Bronchial epithelial cell (primary cell): ENCODE measurements at regions not wholly inside any gene's neighbourhood (a gene's known extent, or its start where the extent isn't known, plus 50 kb on each side); places are given as distances from the start of the nearest gene placed in this dataset.

Experiments
- DNase-seq: peaks from one replicate; pipeline ENCODE4 v3.0.0-alpha.2; 2010; ENCODE audit warnings: low read depth
- FAIRE-seq: peaks from 2 replicates; lab custom pipeline; 2011; peaks lifted over from hg19 to GRCh38; lab: Jason Lieb, UNC
- H3K27me3 ChIP-seq: 2 replicates; pipeline ENCODE4 v1.5.1; 2011; ENCODE audit warnings: low read length; ENCODE audit not compliant: control insufficient read depth, insufficient read depth
- H3K36me3 ChIP-seq: 2 replicates; pipeline ENCODE4 v1.5.1; 2011; ENCODE audit warnings: low read length; ENCODE audit not compliant: control insufficient read depth, insufficient read depth
- H3K4me3 ChIP-seq: 2 replicates; pipeline ENCODE4 v1.5.1; 2011; ENCODE audit warnings: mild to moderate bottlenecking, low read depth, low read length, control low read depth
- TF ChIP-seq, protein P1 (sequence below): IDR thresholded peaks from 2 replicates; pipeline ENCODE4 v1.5.1; 2011; ENCODE audit warnings: mild to moderate bottlenecking, moderate library complexity, low read length, control low read depth, inconsistent platforms; ENCODE audit not compliant: insufficient read depth, severe bottlenecking

DNA sequence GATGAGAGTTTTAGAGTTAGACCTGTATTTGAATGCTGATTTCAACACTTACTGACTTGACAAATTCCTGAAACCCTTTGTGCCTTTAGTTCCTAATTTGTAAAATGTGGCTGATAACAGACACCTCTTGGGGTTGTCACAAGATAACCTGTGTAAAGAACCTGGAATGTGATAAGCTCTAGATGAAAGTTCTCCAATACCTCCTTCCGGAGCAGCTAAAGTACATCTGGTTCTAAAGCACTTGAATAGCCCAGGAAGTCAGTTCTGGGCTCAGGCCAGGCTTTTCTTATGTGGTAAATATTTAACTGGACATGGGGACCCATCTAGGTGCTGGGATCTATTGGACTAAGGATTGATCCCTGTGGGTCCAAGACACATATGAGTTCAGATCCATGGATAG is 310.8 kb upstream of the ADAMTSL1 start:
- FAIRE-seq (no peak), DNase-seq (no peak)
- no peaks in the 10 kb centered on the region for H3K27me3 ChIP-seq
- H3K4me3 ChIP-seq = no peak overlapping the region
- TF ChIP-seq, protein P1, sequence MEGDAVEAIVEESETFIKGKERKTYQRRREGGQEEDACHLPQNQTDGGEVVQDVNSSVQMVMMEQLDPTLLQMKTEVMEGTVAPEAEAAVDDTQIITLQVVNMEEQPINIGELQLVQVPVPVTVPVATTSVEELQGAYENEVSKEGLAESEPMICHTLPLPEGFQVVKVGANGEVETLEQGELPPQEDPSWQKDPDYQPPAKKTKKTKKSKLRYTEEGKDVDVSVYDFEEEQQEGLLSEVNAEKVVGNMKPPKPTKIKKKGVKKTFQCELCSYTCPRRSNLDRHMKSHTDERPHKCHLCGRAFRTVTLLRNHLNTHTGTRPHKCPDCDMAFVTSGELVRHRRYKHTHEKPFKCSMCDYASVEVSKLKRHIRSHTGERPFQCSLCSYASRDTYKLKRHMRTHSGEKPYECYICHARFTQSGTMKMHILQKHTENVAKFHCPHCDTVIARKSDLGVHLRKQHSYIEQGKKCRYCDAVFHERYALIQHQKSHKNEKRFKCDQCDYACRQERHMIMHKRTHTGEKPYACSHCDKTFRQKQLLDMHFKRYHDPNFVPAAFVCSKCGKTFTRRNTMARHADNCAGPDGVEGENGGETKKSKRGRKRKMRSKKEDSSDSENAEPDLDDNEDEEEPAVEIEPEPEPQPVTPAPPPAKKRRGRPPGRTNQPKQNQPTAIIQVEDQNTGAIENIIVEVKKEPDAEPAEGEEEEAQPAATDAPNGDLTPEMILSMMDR = no peak
- no peaks in the 10 kb centered on the region for H3K36me3 ChIP-seq

DNA sequence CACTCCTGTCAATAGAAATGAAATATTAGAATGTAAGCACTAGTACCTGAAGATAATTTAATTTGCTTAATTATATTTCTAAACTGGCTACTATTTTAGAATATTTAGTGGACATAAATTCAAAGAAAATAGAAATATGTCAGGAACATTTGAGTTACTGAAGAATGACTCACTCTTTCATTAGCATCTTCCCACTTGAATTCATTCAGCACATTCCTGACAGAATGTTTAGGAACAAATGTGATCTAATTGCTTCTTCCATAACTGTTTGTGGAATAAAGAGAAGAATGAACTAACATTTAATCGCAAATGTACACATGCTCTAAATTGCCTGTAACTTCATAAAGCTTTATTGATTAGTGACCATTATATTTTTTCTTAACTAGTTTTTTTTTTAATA is 306.2 kb upstream of the ADAMTSL1 start:
- H3K4me3 ChIP-seq = no peak overlapping the region
- no peaks in the 10 kb centered on the region for H3K27me3 ChIP-seq
- H3K36me3 ChIP-seq = no peaks in the 10 kb centered on the region
- TF ChIP-seq, protein P1 = no peak
- no peak for FAIRE-seq
- DNase-seq = no peak

DNA sequence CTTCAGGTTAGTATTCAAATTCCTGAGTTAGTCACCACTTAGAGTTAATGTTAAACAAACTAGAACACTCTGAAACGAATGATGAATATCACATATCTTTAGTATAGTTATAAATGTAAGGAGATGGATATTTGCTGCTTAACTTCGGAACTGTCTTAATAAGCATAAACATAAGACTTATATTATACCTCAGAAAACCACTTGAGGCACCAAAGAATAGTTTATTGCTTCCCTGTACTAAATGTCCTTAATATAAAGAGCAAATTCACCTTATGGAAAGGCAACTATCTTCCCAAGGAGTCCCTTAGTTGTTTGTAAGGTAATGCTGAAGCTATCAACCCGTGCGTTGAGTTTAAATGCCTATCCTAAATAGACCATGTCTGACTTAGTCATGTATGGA is 300.0 kb upstream of the ADAMTSL1 start:
- FAIRE-seq (no peak), DNase-seq (no peak)
- Histone ChIP-seq H3K4me3 (no peak overlapping the region), H3K27me3 (no peaks in the 10 kb centered on the region), H3K36me3 (no peaks in the 10 kb centered on the region)
- TF ChIP-seq, protein P1 = no peak

DNA sequence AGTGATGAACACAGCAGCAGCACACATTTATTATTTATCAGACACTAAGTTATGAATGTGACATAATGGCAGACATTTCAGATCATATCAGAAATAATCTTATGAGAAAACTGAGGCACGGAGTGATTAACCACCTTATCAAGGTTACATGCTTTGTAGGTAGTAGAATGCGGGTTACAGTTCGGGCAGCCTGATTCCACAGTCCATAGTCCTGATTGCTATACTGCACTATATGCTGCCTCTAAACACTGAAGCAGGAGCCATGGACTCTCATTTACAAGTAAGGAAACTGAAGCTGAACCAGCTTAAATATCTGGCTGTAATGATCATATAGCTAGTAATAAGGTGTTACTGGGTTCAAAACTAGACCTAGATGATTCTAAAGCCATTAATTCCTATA is 291.3 kb upstream of the ADAMTSL1 start:
- DNase-seq = no peak
- Histone ChIP-seq H3K27me3 (no peaks in the 10 kb centered on the region), H3K36me3 (no peaks in the 10 kb centered on the region), H3K4me3 (no peak overlapping the region)
- no peak for FAIRE-seq
- TF ChIP-seq, protein P1 = no peak

DNA sequence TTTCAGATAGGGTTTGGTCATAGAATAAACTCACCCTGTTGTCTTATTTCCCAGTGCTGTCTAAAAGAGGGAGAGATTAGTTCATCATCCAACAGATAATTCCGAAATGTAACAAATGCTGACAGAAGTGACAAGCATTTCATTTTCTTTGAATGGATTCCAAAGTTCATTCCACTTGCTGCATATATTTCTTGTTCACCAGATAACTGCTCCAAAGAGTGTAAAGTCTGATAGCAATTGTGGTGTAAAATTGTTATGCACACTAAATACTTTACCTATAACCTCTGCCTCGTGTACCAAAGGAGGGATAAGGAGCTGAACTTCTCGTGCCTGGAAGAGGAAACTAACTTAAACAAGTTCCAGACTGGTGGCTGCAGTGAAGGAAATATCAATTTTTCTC is 290.0 kb upstream of the ADAMTSL1 start:
- no peaks in the 10 kb centered on the region for H3K36me3 ChIP-seq
- no peak for FAIRE-seq
- no peaks in the 10 kb centered on the region for H3K27me3 ChIP-seq
- TF ChIP-seq, protein P1 = no peak
- H3K4me3 ChIP-seq = no peak overlapping the region
- no peak for DNase-seq

DNA sequence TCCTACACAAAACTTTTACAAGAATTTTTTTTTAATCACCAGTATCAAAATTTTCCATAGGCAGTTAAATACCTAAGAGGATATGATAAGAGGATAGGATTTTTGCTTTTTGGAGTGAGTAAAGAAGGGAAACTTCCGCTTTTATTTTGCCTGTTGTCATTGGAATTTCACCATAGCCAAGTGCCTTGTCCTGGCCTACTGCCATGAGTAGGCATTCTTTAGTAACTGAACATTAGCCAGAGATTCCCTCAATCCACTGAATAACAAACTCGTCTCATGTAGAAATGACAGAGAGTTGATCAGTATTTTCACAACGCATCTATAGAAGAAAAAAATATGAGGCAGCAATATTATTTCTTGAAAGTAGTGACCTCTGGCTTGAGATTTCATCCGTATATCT is 289.6 kb upstream of the ADAMTSL1 start:
- no peak for DNase-seq
- no peak overlapping the region for H3K4me3 ChIP-seq
- TF ChIP-seq, protein P1 = no peak
- H3K27me3 ChIP-seq = no peaks in the 10 kb centered on the region
- FAIRE-seq = no peak
- no peaks in the 10 kb centered on the region for H3K36me3 ChIP-seq
